ENCODE measurements at regions not wholly inside any gene's neighbourhood (a gene's known extent, or its start where the extent isn't known, plus 50 kb on each side); places are given as distances from the start of the nearest gene placed in this dataset.

GRCh38 chr11:22473586-22473985, 135.4 kb downstream of the SLC17A6 start:
- Histone ChIP-seq H3F3A (ENCODE audit: insufficient read depth, low read length, poor library complexity, severe bottlenecking) (no peaks in the 10 kb centered on the region), H3K4me2 (ENCODE audit: low read length) (no peak overlapping the region), H3K79me2 (replicated peaks; ENCODE audit: insufficient read depth, low read length) (no peaks in the 10 kb centered on the region), H3K9ac (ENCODE audit: low read length) (no peak overlapping the region), H3K27me3 (ENCODE audit: insufficient read depth, low read depth, low read length) (no peaks in the 10 kb centered on the region), H3K36me3 (ENCODE audit: insufficient read depth, low read length) (no peaks in the 10 kb centered on the region), H3K9me2 (ENCODE audit: insufficient read depth, low read length) (no peaks in the 10 kb centered on the region), H3K9me3 (ENCODE audit: low read length) (no peaks in the 10 kb centered on the region), H2AFZ (ENCODE audit: low read depth, low read length) (no peak overlapping the region), H4K20me1 (ENCODE audit: insufficient read depth) (no peaks in the 10 kb centered on the region), H3K27ac (ENCODE audit: low read length) (no peak overlapping the region), H3K4me3 (ENCODE audit: low read length) (no peak overlapping the region)
- TF ChIP-seq, protein P1, sequence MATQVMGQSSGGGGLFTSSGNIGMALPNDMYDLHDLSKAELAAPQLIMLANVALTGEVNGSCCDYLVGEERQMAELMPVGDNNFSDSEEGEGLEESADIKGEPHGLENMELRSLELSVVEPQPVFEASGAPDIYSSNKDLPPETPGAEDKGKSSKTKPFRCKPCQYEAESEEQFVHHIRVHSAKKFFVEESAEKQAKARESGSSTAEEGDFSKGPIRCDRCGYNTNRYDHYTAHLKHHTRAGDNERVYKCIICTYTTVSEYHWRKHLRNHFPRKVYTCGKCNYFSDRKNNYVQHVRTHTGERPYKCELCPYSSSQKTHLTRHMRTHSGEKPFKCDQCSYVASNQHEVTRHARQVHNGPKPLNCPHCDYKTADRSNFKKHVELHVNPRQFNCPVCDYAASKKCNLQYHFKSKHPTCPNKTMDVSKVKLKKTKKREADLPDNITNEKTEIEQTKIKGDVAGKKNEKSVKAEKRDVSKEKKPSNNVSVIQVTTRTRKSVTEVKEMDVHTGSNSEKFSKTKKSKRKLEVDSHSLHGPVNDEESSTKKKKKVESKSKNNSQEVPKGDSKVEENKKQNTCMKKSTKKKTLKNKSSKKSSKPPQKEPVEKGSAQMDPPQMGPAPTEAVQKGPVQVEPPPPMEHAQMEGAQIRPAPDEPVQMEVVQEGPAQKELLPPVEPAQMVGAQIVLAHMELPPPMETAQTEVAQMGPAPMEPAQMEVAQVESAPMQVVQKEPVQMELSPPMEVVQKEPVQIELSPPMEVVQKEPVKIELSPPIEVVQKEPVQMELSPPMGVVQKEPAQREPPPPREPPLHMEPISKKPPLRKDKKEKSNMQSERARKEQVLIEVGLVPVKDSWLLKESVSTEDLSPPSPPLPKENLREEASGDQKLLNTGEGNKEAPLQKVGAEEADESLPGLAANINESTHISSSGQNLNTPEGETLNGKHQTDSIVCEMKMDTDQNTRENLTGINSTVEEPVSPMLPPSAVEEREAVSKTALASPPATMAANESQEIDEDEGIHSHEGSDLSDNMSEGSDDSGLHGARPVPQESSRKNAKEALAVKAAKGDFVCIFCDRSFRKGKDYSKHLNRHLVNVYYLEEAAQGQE (IDR thresholded peaks at IDR 0.05; ENCODE audit: borderline replicate concordance), result no peak
- no peak for TF ChIP-seq EP300 (conservative IDR thresholded peaks at IDR 0.05; ENCODE audit: poor library complexity, severe bottlenecking)
- no peak for TF ChIP-seq CTCF (IDR thresholded peaks at IDR 0.05; ENCODE audit: poor library complexity, severe bottlenecking)
- TF ChIP-seq SMC3 (conservative IDR thresholded peaks at IDR 0.05; ENCODE audit: poor library complexity), result no peak
- no peak for TF ChIP-seq RAD21 (conservative IDR thresholded peaks at IDR 0.05)
- no peak for TF ChIP-seq MXI1 (conservative IDR thresholded peaks at IDR 0.05; ENCODE audit: poor library complexity, severe bottlenecking)
- TF ChIP-seq EZH2 (IDR thresholded peaks at IDR 0.05; ENCODE audit: borderline replicate concordance, insufficient read depth, low read length, poor library complexity, severe bottlenecking), result no peak
- no peak for TF ChIP-seq TAF1 (IDR thresholded peaks at IDR 0.05; ENCODE audit: low read depth)
- TF ChIP-seq POLR2AphosphoS5 (IDR thresholded peaks at IDR 0.05), result no peak

DNA sequence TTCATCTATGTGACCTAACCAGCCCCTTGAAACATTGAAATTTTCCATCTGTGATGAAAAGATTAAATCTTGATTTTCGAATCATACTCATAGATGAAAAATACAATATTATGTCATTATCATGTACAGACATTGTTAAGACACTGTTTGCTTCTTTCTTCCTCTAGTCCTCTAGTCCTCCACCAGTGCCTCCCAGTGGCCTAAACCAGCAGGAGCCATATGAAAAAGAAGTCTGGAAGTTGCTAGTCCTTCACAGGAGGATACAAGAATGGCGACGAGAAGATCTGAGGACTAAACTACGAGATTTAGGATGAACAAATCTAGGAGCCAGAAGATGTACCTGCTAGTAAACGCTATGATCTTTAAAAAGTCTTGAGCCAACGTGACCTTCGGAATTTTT, 134.1 kb downstream of the SLC17A6 start:
- Histone ChIP-seq H3K9ac (ENCODE audit: low read length) (no peak overlapping the region), H4K20me1 (ENCODE audit: insufficient read depth) (no peaks in the 10 kb centered on the region), H2AFZ (ENCODE audit: low read depth, low read length) (no peak overlapping the region), H3K9me2 (ENCODE audit: insufficient read depth, low read length) (no peaks in the 10 kb centered on the region), H3K9me3 (ENCODE audit: low read length) (no peaks in the 10 kb centered on the region), H3K79me2 (replicated peaks; ENCODE audit: insufficient read depth, low read length) (no peaks in the 10 kb centered on the region), H3K27me3 (ENCODE audit: insufficient read depth, low read depth, low read length) (no peaks in the 10 kb centered on the region), H3F3A (ENCODE audit: insufficient read depth, low read length, poor library complexity, severe bottlenecking) (no peaks in the 10 kb centered on the region), H3K4me2 (ENCODE audit: low read length) (no peak overlapping the region), H3K27ac (ENCODE audit: low read length) (no peak overlapping the region), H3K4me3 (ENCODE audit: low read length) (no peak overlapping the region), H3K36me3 (ENCODE audit: insufficient read depth, low read length) (no peaks in the 10 kb centered on the region)
- TF ChIP-seq, protein P1 (IDR thresholded peaks at IDR 0.05; ENCODE audit: borderline replicate concordance), result no peak
- no peak for TF ChIP-seq EP300 (conservative IDR thresholded peaks at IDR 0.05; ENCODE audit: poor library complexity, severe bottlenecking)
- TF ChIP-seq RAD21 (conservative IDR thresholded peaks at IDR 0.05), result no peak
- TF ChIP-seq SMC3 (conservative IDR thresholded peaks at IDR 0.05; ENCODE audit: poor library complexity), result no peak
- no peak for TF ChIP-seq MXI1 (conservative IDR thresholded peaks at IDR 0.05; ENCODE audit: poor library complexity, severe bottlenecking)
- no peak for TF ChIP-seq CTCF (IDR thresholded peaks at IDR 0.05; ENCODE audit: poor library complexity, severe bottlenecking)
- no peak for TF ChIP-seq TAF1 (IDR thresholded peaks at IDR 0.05; ENCODE audit: low read depth)
- TF ChIP-seq EZH2 (IDR thresholded peaks at IDR 0.05; ENCODE audit: borderline replicate concordance, insufficient read depth, low read length, poor library complexity, severe bottlenecking), result no peak
- no peak for TF ChIP-seq POLR2AphosphoS5 (IDR thresholded peaks at IDR 0.05)

Measured in neural cell (in vitro differentiated cells).